NCI-H2196 (cell line): ENCODE measurements at regions not wholly inside any gene's neighbourhood (a gene's known extent, or its start where the extent isn't known, plus 50 kb on each side); places are given as distances from the start of the nearest gene placed in this dataset.

ENCODE experiments used
- DNase-seq: peaks from one replicate; lab custom pipeline; 2025; ENCODE audit not compliant: unreplicated experiment; lab: John Stamatoyannopoulos, UW

DNA sequence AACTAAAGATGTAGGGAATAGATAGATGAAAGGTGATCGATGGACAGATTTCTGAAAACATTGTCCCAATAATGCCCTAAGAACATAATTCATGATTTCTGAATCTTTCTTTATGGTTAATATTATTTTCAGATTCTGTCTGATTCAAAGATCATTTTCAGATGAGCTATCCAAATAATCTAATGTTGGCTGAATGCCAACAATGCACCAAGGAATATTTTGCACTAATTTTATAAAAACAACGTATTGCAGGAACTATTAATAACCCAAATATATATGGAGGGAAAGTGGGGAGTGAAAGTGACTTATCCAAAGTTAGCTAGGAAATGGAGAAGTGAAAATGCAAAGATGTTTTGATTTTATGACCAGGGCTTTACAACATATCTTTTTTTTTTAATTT lies 1675.5 kb downstream of the STIM2 start:
- DNase-seq, result no peak

DNA sequence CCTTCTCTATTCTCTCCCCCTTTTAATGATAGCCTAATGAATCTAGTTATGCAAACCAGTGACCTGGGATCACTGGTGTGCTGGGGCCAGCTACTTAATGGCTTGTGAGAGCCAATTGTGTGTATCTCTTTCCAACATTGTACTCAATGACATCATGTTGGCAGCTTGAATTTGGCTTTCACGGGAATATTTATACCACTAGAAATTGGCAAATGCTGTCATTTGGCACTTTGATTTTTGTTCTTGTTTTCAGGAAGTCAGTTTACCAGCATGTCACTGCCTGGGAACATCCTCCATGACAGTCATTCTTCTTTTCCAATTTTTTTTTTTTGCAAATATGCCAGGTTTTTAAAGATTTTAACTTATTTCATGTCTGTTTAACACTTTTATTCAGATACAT lies 1685.3 kb downstream of the STIM2 start:
- DNase-seq, result no peak

DNA sequence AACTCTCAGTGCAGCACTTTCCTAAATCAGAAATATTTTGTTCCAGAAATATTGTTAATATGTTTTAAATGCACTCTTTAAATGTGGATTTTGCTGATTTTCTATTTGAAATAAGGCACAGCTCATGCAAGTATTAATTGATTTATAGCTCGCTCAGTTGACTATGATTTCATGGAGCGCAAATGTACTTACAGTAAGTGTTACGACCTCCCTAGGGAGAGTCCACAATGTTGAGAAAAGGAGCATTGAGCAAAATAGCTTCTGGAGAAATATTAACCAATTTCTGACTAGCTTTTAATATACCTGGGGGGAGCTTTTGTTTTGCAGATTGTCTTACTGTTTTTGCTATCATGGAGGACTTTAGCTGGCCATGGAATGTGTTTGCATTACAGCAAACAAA lies 1687.5 kb downstream of the STIM2 start:
- no peak for DNase-seq

DNA sequence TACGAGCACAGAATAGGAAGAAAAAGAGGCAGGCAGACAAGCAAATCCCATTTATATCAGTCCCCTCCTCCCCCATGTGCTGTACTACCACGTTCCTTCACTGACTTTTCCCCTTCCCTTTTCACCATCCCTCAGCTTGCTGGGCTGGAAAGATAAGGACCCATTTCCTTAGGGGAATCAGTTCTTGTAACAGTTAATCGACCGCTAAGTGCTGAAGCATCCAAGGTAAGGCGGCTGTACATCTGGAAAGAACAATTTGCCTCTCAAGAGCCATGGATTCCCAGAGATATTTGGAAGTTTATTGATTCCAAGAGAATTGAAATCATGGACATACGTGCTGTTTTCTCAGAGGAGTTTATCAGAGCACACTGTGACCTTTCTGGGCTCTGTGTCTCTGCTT lies 1688.0 kb downstream of the STIM2 start:
- no peak for DNase-seq

DNA sequence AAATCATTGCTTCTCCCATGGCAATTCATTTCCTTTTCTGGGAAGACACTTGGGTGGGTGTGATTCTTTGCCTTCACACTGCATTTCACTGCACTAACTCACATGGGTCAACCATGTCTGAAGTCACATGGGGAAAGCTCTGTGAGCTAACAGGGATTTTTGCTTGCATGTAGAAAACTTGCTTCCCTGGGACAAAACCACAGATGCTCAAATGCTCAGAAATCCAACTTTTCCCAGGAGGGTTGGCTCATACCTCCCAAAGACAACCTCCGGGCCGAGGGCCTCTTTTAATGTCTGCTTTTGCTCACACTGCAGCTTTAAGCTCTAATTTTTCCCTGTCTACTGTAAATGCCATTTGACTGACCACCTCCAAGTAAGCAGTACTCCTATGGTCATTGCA lies 1695.2 kb downstream of the STIM2 start:
- DNase-seq, result no peak

DNA sequence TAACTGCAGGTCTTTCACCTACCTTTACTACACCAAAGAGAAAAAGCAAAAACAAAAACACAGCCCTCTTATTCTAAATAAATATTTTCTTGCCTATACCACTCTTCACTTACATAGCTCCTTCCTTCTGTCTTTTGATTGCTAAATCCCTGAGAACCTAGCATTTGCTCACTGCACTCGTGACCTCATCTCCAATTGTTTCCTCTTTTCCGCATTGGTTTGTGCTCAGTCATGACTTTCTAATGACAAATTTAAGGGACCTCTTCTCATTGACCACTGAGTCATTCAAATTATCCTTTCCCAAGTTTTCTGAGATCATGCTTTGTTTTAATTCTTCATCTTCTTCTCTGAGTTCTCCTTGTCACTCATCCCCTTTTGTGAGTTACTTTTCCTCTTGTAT lies 1697.1 kb downstream of the STIM2 start:
- no peak for DNase-seq

DNA sequence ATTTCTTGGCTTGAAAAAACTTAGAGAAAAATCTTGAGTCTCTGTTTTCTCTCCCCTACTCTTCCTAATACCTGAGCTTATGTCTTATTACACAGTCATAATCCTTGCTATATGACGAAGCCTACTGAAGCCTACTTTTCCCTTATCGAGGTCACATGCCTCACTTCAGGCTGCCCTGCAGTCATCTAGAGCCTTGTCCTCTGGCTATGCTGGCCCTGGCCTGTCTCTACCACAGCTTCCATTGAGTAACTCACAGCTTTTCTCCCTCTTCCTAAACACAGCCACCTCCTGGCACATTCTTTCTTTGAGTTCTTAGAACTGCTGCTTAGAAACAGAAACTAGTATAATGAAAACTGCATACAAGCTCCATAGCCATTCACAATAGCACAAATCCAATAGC lies 1698.3 kb downstream of the STIM2 start:
- DNase-seq, result no peak

DNA sequence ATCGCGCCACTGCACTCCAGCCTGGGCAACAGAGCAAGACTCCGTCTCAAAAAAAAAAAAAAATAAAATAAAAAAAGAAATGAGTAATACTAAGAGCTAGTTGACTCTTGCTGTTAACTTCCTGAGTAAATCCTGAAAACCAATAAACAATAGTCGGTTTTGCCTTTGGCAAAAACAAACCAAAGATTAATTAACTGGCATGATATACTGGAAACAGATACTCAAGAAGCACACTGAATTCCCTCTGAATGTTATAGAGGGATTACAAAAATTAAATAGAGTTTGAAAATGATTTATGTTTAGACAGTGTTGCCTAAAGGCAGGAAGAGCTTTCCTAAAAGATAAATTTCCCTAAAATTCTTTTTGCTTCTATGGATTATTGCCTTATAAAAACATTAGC lies 1702.3 kb downstream of the STIM2 start:
- DNase-seq, result no peak

DNA sequence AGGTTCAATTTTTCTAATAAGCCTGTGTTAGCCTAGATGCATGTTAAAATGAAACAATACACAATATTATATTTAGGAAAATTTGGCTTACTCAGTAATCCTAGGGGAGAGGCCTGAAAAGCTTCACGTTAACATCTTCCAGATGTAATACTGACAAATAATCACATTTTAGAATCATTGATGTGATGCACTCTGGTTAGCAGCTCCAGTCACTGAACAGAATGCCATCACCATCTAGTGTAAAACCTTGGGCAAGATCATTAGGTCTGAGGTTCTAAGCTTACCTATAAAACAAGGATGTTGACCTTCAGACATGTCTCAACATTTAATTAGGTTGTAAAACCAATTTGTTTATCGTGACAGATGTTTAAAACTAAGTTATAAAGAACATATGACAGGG lies 1704.8 kb downstream of the STIM2 start:
- DNase-seq, result no peak

DNA sequence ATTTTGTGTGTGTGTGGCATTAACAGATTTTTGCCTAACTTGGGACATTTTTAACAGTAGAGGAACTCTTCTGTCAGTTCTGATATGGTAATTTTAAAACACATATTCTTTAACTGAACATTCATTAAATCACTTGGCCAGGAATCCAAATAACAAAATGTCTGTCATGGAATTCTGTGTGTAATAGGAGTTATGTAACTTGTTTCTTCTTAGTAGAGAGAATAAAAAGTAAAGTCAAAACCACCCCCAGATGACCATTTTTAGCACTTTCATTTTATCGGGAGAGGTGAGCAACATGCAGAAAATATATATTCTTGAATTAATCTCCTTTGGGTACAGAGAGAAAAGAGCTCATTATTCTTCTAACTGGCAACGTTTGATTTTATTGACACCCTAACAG lies 1740.3 kb downstream of the STIM2 start:
- DNase-seq, result no peak

DNA sequence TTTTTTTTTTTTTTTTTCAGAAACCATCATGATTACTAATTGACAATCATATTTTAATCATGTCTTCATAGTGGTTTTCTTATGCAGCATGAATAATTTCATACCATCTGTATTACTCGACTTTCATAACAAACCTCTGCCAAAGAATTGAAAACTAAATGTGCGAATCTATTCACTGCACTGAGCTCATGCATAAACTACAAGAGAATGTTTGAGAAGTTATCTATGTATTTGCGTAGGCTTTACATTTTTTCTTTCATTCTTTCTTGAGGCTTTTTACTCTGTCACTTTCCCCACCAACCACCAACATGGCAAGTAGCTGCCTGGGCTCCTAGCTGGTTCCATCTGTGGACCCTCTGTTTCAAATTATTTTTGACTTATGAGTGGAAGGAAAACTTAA lies 1761.0 kb downstream of the STIM2 start:
- DNase-seq, result no peak

DNA sequence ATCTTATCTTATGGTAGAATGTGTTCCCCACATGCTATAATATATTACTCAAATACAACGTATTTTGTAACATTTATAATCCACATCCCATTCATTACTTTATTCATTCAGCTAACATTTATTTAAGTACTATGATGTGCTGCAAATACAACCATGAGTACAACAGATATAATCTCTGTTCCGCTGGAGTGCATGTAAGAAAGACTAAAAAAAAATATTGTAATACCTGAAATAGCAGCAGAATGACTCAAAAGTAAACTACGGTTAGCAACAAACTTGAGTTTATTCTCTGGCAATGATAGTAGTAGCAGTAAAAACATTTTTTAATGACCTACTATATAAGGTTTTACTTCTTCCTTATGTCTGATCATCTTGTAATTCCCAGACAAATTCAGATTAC lies 1776.3 kb downstream of the STIM2 start:
- no peak for DNase-seq

DNA sequence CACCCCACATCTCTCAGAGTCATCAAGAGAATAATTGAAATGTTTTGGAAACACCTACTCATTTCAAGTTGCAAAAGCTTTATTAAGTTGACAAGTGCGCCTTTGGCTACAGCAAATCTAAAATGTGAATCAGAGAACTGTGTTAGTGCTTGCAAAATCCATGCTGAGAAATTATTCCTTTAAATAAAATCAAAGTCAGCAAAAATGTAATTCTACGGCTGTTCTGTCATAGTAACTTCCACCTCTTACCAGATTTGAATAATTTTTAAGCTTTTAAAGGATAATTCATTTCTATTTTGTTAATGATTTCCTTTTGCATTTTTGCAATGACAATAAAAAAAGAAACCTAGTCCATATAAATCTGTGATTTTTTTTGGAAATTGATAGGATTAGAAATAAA lies 1779.1 kb downstream of the STIM2 start:
- no peak for DNase-seq

DNA sequence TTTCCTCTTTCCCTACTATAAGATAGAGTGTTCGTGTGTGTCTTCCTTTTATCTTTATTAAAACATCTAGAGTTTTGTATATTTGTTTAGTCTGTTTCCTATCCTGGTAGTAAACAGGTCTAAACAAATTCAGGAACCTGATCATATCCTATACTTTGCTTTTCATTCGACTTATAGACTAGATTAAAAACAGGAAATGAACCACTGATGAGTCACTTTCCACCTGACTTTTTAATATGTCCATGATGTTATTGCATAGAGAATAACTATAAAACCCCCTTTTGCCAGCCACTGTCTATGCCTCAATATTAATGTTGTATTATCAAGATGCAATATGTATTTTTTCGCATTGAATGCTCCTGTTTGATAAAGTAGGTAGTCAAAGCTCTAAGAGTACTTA lies 1794.0 kb downstream of the STIM2 start:
- DNase-seq, result no peak

DNA sequence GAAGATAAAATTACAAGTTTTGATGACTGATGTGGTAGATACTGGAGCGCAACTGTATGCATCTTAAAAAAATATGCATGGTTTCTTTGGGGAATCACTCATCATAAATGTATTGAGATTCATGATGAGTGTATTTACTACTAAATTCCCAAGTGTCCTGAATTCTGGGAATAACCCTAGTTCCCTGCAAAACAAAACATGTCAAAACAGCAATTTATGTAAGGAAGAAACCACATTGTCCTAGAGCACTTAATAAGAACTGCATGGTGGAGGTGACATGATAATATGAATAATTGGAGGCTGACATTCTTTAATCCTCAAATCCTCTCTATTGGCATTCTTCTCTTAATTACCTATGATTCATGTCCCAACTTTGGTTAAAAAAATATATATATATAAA lies 1804.7 kb downstream of the STIM2 start:
- DNase-seq, result no peak

DNA sequence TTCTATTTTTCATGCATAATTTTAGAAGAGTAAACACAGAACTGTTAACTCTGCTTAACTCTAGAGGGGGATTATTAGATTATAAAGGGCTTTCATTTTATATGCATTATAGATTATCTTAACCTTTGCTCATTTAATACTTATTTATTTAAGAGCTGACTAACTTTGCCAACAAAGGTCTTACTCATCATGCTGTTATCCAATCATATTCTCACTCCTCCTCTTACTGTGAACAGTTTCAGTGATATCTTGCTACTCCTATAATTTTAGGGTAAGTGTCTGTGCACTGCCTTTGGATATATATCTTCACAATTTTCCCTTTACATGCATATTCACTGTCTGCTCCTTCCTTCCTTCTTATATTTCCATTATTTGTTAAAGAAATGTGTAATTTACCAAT lies 1814.9 kb downstream of the STIM2 start:
- no peak for DNase-seq

DNA sequence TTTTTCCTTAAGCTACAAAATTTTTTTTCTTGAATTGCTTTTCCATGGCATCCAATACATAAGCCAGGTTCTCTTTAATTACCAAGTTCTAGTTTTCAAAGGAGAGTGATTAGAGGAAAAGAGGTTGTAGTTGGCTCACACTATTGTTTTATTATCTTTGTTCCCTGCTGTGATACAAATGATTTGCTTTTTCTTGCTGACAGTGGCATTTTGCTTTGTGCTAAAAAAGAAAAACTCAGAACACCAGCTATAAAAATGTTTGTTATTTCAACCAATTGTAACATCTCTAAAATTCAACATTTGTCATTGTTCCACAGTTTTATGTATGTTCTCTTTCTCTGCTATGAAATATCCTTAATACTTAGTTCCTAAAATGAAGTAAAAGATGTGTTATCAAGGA lies 1817.2 kb downstream of the STIM2 start:
- no peak for DNase-seq

DNA sequence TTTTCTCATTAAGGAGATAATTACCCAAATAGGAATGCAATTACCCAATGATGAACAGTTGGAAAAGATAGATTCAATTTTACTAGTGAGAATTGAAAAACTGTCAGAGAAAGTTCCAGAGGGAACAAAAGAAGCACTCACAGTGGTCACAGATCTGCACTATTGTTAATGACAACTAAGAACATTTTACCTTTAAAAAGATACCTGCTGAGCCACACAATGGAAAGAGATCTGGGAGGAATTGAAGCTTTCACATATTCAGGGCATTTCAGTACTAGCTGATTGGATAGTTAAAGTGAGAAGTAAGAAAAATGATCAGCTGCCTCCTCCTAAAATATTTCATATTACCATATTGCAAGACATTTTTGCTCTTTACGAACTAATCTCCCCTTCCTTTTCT lies 1822.2 kb downstream of the STIM2 start:
- DNase-seq, result no peak

DNA sequence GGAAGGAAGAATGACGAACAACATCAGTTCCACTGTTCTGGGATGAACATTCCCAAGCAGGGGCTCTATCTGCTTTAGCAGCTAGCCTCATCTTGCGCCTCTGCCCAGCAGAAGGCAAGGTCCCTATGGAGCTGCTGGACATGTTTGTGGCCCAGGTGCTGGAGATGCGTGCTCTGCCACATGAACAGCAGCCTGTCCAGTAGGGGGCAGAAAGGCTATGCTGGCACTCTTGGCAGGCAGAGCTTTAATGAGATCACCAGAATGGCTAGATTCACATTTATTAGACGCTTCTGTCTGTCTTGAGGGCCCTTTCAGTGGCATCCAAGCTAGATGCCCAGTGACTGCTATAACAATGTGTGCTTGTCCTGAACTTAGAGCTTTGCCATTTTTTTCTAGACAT lies 1826.0 kb downstream of the STIM2 start:
- no peak for DNase-seq

DNA sequence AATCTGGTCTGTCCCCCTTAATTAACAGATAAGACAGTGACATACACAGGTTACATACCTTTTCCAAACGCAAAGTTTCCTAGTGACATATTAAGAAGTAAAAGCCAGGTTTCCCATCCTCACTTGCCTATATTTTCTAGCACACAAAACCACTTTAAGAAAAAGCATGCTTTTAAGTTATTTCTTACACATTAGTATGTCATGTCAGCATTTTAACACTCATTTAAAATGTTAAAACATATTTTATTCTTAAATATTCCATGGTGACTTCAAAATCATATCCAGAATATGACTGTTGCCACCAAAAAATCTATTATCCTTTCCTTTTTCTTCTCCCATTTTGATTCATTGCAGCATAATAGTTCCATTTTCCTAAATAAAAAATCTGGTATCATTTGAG lies 1830.2 kb downstream of the STIM2 start:
- no peak for DNase-seq

DNA sequence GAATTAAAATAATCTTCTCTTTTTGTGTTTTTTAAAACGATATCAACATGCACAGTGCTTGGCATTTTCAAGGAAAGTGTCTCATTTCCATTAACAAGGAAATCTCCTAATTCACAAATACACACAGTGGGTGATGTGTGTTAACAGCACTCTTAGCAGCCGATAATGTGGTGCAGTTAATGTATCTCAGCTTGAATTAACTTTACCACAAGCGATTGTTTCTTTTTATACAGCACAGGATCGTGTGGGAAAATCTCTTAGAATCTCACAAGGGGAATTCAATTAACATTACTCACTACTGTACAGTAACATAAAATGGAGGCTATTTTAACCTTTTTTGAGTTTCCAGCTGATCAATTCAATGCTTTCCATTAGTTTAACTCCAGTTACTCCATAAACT lies 1841.9 kb downstream of the STIM2 start:
- no peak for DNase-seq

DNA sequence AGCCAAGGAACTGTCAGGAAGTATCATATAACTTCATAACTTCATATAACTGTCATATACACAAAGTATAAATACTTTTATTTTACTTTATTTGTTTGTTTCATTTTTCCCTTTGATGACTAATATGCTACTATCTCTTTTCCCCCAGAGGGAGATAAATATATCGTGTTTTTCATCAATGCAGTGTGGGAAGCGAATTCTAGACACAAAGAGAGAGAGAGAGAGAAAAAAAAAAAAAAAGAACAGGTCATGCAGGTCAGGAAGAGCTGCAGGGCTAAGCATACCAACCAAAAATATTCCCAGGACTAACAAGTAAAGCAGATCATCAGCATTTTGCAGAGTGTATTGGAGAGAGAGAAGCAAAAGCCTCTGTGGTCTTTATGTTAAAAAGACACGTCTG lies 1849.2 kb downstream of the STIM2 start:
- DNase-seq, result no peak

DNA sequence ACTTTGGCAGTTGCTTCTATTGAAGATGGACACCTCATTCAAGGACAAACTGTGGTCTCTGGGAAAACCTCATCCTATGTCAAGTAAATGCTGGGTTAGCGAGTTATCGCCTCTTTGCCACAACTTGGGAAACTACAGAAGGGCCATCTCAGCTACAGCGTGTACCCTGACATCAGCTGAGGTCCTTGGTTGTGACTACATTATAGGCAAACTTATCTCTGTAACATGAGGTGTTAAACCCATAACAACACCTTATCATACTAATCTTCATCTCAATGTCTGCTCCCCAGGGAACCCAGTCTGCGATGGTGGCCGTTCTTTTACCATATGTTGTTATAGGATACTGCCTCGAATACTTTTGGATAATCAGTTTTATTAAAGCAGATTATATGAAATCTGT lies 1862.7 kb downstream of the STIM2 start:
- no peak for DNase-seq

DNA sequence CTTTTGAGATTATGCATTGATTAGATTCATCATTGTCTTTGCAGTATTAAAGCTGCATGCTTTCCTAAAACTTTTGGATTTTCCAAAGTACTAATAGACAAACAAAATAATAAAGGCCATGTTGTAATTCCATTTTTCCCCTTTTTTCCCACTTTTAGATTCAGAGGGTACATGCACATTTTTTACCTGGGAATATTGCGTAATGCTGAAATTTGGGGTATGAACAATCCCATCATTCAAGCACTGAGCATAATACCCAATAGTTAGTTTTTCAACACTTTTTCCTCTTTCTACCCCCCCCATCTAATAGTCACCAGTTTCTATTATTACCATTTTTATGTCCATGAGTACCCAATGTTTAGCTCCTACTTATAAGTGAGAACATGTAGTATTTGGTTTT lies 1863.6 kb downstream of the STIM2 start:
- DNase-seq, result no peak
